OCI-M1 (cell line): ENCODE measurements at regions not wholly inside any gene's neighbourhood (a gene's known extent, or its start where the extent isn't known, plus 50 kb on each side); places are given as distances from the start of the nearest gene placed in this dataset.

Experiments used
- DNase-seq: peaks from one replicate; lab custom pipeline; 2025; lab: John Stamatoyannopoulos, UW

DNA sequence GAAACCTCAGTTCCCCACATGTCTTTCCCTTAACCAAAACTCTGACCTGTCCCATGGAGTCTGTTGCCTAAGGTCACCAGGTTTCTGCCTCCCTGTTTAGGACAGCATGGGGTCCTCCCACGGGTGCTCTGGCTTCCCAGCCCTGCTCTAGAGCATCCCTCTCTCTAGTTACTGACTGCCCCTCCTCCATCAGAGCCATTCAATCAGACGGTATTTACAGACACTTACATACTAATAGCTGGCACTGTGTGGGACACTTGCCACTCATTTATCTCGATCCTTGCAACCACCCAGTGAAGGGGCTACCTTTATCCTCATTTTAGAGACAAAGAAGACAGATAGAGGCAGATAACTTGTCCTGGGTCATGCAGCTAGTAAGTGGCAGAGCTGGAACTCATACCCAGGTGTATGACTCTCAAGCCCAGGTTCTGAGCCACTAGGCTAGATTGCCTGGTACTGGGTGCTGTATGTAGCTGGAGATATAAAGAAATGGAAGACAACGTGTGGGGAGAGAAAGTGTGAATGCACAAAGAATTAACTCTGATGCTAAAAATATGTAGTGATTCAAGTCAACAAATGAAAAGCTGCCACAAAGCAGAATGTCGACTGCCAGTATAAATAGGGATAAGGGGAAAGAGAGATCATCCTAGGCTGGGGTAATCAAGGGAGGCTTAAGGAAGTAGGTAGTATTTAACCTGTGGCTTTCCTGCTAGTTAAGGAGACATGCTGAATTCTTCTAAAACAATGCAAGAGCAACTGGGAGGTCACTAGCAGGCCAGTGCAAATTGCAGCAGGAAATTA is 52.5 kb upstream of the PDE8B start:
- DNase-seq: no peak

DNA sequence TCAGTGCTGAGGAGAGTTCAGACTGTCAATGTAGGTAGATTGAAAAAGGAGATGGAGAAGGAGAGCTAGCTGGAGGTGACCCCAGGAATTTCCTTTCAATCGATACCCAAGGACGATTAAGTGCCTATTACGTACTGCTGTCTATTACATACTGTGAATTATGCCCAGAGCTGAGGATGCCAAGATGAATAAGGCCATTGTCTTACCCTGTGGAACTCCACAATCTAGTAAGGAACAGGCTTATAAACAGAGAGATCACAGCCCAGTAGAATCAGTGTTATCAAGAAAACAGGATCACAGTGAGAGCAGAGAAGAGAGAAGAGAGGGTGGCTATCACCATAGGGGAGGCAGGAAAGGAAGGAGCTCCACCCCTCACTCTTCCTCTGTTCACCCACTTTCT is 54.1 kb upstream of the PDE8B start:
- no peak for DNase-seq

DNA sequence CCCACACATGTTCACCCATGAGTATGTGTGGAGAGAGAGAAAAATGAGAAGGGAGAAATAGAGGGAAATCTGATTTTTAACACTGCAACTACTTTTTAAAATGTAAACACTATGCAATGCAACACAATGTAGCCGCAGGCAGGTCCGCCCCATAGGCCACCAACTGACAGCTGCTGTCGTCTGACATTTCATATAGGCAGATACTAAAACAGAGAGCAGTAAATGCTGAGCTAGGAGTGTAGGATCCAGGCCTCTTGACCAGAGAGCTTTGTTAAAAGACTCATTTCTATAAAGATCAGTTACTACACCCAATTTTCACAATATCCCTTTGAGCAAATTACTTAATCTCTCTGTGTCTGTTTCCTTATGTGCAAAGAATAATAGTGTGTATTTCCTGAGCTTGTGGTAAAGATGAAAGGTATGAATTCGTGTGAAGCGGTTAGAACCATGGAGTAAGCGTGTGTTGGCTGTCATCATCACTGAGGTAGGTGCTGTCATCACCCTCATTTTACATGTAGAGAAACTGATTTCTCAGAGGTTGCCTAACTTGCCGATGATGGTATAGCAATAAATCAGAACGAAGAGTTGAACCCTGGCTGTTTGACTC is 55.2 kb upstream of the PDE8B start:
- no peak for DNase-seq

DNA sequence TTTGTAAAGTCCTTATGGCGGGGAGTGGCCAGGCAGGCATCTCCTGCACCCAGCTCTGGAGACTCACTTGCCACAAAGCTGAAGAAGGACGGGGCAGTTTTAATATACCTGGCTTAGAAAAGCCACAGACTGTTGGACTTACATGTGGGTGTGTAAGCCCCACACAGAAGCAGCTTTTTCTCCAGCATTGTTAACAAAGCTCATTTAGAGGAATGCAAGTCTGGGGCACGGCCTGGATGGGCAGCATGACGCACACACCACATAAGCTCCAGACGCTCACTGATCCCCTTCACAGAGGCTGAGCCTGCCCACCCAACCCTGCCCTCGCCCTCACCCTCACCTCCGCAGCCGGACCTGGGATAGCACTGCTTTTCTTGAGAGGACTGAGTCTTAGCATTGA is 58.0 kb upstream of the PDE8B start:
- no peak for DNase-seq

DNA sequence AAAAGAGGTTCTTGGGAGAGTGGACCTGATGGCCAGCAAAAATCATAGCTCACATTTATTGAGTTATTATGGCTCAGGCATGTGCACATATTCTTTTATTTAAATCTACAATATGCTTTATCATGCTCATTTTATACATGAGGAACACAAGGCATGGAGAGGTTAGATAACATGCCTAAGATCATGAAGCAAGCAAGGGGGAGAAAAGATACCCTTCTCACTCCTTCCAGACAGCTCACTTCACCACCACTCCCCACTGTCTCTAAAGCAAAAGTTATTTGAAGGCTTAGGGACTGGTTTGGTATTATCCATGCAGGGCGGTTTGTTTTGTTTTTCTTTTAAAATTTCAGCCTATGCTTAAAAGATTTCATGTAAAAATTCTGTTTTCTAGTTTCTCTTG is 59.0 kb upstream of the PDE8B start:
- peak; percentile 32 for DNase-seq

DNA sequence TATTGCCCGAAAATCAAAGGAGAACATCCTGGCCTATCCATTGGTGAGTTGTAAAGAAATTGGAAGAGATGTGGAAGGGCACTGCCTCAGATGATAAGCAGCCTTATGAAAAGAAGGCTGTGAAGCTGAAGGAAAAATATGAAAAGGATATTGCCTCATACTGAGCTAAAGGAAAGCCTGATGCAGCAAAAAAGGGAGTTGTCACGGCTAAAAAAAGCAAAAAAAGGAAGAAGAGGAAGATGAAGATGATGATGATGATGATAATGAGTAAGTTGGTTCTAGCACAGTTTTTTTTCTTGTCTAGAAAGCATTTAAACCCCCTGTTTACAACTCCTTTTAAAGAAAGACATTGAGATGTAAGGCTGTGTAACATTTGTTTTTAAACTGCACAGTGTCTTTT is 59.8 kb upstream of the ZBED3 start:
- peak; percentile 8 for DNase-seq

DNA sequence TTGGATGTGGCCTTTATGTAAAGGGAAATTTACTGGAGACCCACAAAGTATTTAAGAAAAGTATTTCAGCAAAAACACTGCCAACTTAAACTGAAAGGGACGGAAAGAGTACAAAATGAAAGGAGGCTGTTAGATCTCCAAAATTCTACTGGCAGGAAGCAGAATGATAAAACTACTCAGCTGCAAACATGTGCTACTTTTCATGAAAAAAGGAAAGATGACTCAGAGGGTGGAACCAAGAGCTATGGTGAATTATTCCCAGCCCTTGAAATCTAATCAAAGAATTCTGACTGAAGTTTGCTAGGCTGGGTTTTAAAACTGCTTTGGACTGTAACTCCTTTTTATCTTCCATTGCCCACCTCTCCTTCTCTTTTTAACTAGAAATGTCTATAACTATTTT is 58.6 kb upstream of the ZBED3 start:
- no peak for DNase-seq

DNA sequence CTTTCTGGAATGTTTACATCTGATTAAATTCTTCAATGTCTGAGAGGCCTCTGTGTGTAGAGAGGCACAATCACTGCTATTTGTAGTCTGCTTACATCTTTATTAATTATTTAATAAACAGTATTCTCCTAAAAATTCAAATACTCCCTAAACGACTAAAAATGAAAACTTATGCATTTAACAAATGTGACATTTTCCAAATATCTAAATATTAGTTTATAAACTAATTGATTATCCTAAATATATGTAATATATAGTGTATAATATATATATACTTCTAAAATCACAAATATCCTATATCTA is 57.7 kb upstream of the ZBED3 start:
- DNase-seq: no peak

DNA sequence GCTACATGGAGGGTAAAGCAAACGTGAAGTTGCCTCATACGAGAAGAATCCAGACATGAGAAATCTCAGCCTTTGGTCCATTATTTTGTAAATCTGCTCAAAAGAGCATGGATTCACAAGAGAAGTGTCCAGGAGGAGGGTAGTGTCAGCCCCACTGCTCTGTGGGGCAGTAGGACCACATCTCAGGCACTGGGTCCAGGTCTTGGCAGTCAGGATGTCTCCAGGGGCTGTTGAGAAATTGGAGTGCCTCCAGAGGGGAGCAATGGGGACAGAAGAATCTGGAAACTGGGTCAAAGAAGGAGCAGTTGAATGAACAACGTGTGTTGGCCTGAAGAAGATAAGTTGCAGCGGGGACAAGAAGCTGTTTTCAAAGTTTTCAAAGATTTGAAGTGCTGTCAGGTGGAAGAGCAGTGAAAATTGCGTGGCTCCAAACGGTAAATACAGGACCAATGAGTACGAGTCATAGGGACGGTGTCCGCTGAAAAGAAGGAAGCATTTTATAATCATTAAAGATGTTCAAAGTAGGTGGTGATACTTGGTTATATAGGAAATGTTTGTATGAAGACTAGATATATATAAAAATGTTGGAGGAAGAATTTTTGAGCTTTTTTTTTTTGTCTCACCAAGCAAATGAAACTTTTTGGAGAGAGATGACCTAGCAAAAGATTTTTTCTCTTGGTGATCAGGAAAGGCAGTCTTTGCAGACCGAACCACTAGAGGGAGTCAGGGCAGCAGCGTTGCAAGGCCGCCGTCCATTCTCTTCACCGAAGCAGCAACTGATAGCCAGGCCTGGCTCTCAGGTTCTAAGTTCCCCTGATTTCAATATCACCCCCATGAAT is 57.1 kb upstream of the ZBED3 start:
- peak; percentile 77 for DNase-seq

DNA sequence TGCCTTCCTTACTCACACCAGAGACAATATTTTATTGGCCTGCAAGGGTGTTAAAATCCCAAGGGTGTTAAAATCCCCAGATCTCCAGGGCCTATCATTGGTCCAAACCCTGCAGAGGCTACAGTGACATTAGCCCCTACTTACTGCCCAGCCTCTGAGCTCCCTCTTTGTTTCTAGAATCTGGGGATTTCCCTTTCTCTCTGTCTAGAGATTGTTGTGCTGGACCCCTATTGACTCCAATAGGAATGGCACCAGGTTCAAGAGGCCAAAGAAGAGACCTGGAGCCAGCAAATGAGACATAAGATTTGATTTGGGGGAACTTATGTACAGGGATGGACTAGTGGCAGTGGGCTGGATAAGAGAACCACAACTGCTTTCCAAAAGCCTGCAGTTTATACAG is 53.3 kb upstream of the ZBED3 start:
- no peak for DNase-seq

DNA sequence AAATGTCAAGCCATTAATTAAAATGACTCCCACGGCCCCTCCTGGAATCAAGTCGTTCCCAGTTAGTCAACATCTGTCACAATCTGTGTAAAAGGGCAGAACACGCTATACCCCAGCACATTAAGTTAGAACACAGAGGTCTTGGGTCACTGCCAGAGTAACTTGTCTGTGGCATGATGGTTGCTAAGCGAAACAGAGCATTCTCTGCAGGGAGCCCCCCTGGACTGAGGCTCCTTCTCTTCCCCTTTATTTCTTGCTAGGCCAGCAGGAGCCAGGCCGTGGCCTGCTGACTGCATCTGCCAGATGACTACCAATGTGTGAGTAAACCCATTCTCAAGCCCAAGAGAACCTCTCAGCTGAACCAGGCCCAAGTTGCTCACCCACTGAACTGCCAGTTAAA is 51.9 kb upstream of the ZBED3 start:
- DNase-seq: no peak
